ENCODE measurements at regions not wholly inside any gene's neighbourhood (a gene's known extent, or its start where the extent isn't known, plus 50 kb on each side); places are given as distances from the start of the nearest gene placed in this dataset.
"Not testable (repeated sequence)": the region's sequence is repeated elsewhere in the genome, so short reads cannot be mapped to it uniquely, and the experiment has no call there.

- not testable (repeated sequence) for TF ChIP-seq POLR2A, CTCF, EP300 (IDR thresholded peaks at IDR 0.05)
These were observed 138.3 kb upstream of the USP29 start for GRCh38 chr19:56981440-56981839.
